ENCODE measurements at regions not wholly inside any gene's neighbourhood (a gene's known extent, or its start where the extent isn't known, plus 50 kb on each side); places are given as distances from the start of the nearest gene placed in this dataset.

DNA sequence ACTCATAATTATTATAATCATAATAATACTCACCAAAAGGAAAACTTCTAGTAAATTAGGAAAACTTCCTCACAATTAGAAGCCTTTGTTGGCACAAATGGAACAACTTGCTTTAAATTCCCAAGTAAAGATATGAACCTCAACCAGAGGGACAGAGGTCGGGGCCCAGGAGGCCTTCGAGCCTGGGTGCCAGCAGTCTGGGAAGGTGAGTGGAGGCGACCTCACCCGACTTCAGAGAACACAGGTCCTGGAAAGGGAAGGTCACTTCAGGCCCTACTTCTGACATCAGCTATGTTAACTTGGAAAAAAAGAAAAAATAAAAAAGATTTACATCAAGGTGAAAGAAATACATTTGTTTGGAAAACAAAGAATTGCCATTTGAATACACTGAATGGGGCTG lies 350.0 kb upstream of the MYT1L start:
- TF ChIP-seq RAD21 (IDR thresholded peaks at IDR 0.05; ENCODE audit: low read length) (no peak), POLR2A (IDR thresholded peaks at IDR 0.05; ENCODE audit: low read depth, low read length) (no peak), CEBPB (IDR thresholded peaks at IDR 0.05; ENCODE audit: low read depth, low read length) (no peak), BHLHE40 (IDR thresholded peaks at IDR 0.05; ENCODE audit: low read depth, low read length) (no peak), RCOR1 (IDR thresholded peaks at IDR 0.05; ENCODE audit: insufficient replicate concordance, low read length) (no peak), MAFK (IDR thresholded peaks at IDR 0.05; ENCODE audit: low read depth, low read length) (no peak), SMC3 (IDR thresholded peaks at IDR 0.05; ENCODE audit: low read depth, low read length) (no peak)
- TF ChIP-seq, protein P1, sequence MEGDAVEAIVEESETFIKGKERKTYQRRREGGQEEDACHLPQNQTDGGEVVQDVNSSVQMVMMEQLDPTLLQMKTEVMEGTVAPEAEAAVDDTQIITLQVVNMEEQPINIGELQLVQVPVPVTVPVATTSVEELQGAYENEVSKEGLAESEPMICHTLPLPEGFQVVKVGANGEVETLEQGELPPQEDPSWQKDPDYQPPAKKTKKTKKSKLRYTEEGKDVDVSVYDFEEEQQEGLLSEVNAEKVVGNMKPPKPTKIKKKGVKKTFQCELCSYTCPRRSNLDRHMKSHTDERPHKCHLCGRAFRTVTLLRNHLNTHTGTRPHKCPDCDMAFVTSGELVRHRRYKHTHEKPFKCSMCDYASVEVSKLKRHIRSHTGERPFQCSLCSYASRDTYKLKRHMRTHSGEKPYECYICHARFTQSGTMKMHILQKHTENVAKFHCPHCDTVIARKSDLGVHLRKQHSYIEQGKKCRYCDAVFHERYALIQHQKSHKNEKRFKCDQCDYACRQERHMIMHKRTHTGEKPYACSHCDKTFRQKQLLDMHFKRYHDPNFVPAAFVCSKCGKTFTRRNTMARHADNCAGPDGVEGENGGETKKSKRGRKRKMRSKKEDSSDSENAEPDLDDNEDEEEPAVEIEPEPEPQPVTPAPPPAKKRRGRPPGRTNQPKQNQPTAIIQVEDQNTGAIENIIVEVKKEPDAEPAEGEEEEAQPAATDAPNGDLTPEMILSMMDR (conservative IDR thresholded peaks at IDR 0.05; ENCODE audit: low read depth, low read length), result no peak
- TF ChIP-seq, protein P2, sequence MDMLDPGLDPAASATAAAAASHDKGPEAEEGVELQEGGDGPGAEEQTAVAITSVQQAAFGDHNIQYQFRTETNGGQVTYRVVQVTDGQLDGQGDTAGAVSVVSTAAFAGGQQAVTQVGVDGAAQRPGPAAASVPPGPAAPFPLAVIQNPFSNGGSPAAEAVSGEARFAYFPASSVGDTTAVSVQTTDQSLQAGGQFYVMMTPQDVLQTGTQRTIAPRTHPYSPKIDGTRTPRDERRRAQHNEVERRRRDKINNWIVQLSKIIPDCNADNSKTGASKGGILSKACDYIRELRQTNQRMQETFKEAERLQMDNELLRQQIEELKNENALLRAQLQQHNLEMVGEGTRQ (IDR thresholded peaks at IDR 0.05; ENCODE audit: low read depth, low read length), result no peak
